GM19397 (cell line): ENCODE measurements at regions not wholly inside any gene's neighbourhood (a gene's known extent, or its start where the extent isn't known, plus 50 kb on each side); places are given as distances from the start of the nearest gene placed in this dataset.
"Not testable (repeated sequence)": the region's sequence is repeated elsewhere in the genome, so short reads cannot be mapped to it uniquely, and the experiment has no call there.

Source experiments
- ATAC-seq: cut with Tn5 transposase; IDR thresholded peaks from one replicate; pipeline ENCODE4 v1.9.1; 2021; ENCODE audit warnings: mild to moderate bottlenecking, moderate library complexity; ENCODE audit not compliant: unreplicated experiment

DNA sequence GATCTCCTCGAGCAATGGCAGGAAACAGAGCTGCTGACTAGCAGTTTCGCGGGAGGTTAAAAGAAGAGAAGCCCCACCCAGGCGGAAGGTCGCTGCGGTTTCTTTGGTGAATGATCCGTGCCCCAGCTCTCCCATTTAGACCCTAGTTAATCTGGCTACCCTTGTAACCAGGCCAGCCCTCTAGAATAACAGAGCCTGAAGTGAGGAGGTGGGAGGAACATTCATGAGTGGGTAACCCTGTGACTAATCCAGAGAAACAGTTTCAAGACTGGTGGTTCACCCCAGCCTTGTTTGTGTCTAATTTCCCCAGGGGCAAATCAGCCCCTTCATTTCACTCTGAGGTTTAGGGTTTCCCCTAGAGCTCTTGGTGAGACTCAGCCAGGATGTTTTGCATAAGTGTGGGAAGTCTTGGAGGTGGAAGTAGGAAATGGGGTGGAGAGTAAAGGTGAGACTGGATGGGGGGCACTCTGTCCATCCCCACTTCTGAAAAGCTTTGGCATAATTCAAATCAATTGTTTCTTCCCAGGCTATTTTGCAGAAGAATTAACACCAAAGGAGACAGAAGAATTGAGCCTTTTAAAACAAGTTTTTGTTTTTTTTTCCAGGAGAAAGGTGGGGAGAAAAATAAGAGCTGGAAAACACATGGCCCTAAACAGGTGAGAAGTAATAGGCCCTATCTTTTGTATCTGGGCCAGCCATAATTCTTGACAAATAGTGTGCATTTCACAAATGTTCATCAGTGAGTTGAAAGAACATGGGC lies 303.1 kb downstream of the RPLP1 start:
- ATAC-seq, result peak; percentile 82

DNA sequence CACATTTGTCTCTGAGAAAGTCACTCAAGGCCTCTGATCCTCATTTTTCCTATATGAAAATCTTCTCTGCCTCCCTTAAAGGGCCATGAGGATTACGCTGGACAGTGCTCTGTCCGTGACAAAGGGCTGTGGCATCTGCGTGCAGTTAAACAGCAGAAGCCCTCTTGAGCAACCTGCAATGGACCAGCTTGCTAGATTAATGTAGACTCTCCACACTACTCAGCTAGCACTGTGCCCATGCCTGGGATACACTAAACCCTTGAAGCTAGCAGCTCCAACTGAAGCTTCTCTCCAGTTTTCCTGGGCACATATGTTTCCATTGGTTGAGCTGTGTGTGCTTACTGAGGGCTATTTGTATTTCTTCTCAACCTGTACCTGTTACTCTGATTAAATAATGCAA lies 303.8 kb downstream of the RPLP1 start:
- ATAC-seq, result no peak

GRCh38 chr15:69757186-69757585 lies 304.6 kb downstream of the RPLP1 start:
- no peak for ATAC-seq

DNA sequence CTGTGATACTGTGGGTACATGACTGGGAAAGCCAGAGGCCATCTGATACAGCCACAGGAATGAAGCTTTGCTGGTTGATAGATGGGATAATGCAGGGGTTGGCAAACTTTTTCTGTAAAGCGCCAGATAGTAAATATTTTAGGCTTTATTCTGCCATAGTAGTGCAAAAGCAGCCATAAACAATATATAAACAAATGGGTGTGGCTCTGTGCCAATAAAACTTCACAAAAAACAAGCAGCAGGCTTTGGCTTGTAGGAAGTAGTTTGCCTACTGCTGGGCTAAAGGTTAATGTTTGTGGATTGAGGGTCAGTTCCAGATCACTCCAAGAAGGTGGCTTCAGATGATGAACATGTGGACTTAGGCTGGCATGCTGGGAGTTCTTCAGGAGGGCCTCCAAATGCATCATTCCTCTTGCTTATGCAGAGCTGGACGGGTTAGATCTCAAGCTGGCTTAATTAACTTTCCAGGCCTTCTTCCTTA lies 305.7 kb downstream of the RPLP1 start:
- no peak for ATAC-seq

- no peak for ATAC-seq
Observed at GRCh38 chr15:69758810-69759790, 306.5 kb downstream of the RPLP1 start.

GRCh38 chr15:69760258-69760845 lies 307.7 kb downstream of the RPLP1 start:
- ATAC-seq, result no peak

GRCh38 chr15:69760890-69761568 lies 308.4 kb downstream of the RPLP1 start:
- ATAC-seq, result no peak

DNA sequence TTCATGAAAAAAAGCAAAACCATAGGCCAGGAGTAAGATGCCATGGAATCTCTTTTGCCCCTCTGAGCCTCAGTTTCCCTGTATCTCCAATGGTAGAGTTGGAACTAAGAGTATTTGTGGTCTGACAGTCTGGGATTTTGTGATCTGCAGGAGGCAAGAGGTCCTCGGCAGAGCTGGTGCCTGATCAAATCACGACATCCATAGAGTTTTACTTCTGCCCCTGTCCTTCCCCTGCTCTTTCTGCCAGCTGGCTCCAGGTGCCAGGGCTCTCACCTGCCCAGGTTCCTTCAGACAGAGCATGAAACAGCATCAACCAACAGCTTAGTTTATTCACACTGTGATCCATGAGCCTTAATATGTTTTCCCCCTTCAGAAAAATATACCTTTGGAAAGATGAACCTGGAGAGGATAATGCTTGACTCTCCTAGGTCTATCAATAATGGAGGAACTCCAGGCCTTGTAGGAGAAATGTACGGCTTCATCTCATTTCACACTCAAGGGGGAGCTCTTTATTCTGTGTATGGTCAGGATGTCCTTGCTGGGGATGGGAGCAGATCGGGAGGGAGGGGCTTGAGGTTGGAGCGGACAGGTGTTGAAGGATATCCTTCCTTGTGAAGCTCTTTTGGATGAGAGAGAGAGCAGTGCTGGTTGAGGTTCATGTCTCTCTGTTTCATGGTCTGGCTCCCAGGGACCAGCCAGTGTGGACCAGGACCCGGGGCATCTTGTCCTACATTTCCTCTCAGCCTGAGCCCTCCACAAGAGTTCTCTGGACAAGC lies 309.9 kb downstream of the RPLP1 start:
- ATAC-seq, result no peak

DNA sequence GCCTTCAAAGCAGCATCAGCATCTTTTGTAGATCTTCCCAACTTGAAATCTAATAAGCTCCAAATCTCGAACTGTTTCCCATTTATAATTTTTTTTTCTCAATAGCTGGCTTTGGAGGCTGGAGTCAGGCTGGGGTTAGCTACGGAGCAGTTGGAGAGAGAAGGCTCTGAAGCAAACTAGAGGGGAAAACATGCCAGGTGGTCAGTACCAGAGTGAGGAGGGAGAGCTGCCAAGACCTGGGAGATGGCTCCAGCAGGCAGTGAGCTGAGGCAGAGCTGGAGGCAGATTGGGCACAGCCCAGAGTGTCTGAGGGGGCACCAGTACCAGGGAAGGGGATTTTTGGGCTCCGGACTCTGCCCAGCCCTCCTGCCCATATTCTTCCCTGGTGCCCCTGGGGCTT lies 311.2 kb downstream of the RPLP1 start:
- ATAC-seq, result no peak

- no peak for ATAC-seq
Observed at GRCh38 chr15:69766156-69766555, 313.5 kb downstream of the RPLP1 start.

DNA sequence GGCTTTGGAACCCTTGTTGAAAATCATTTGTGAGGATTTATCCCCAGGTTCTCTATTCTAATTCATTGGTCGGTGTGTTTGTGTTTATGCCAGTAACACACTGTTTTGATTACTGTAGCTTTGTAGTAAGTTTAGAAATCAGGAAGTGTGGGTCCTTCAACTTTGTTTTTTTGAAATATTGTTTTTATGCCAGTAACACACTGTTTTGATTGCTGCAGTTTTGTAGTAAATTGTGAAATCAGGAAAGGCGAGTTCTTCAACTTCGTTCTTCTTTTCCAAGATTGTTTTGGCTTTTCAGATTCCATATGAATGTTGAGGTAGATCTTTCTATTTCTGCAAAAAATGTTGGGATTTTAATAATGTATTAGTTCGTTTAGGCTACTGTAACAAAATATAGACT lies 314.6 kb downstream of the RPLP1 start:
- no peak for ATAC-seq

DNA sequence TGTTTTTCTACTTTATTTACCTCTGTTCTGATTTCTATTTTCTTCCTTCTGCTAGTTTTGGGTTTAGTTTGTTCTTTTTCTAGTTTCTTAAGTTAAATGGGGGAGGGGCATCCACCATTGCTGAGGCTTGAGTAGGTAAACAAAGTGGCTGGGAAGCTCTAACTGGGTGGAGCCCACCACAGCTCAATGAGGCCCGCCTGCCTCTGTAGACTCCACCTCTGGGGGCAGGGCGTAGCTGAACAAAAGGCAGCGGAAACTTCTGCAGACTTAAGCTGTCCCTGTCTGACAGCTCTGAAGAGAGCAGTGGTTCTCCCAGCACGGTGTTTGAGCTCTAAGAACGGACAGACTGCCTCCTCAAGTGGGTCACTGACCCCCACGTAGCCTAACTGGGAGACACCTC lies 316.7 kb downstream of the RPLP1 start:
- not testable (repeated sequence) for ATAC-seq

DNA sequence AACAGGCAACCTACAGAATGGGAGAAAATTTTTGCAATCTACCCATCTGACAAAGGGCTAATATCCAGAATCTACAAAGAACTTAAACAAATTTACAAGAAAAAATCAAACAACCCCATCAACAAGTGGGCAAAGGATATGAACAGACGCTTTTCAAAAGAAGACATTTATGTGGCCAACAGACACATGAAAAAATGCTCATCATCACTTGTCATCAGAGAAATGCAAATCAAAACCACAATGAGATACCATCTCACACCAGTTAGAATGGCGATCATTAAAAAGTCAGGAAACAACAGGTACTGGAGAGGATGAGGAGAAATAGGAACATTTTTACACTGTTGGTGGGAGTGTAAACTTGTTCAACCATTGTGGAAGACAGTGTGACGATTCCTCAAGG lies 321.6 kb downstream of the RPLP1 start:
- not testable (repeated sequence) for ATAC-seq

- not testable (repeated sequence) for ATAC-seq
Observed at GRCh38 chr15:69774711-69775110, 322.1 kb downstream of the RPLP1 start.

DNA sequence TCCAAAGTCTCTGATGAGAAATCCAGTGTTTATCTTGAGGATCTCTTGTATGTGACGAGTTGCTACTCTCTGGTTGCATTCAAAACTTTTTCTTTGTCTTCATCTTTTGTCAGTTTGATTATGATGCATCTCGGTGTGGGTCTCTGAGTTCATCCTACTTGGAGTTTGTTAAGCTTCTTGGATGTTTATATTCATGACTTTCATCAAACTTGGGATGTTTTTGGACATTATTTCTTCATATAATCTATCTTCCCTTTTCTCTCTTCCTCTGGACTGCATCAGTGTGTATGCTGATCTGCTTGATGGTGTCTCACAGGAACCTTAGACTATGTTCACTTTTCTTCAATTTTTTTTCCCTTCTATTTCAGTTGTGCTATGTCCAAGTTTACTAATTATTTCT lies 320.4 kb downstream of the TLE3 start:
- ATAC-seq, result no peak

GRCh38 chr15:69780374-69780773 lies 317.3 kb downstream of the TLE3 start:
- no peak for ATAC-seq

DNA sequence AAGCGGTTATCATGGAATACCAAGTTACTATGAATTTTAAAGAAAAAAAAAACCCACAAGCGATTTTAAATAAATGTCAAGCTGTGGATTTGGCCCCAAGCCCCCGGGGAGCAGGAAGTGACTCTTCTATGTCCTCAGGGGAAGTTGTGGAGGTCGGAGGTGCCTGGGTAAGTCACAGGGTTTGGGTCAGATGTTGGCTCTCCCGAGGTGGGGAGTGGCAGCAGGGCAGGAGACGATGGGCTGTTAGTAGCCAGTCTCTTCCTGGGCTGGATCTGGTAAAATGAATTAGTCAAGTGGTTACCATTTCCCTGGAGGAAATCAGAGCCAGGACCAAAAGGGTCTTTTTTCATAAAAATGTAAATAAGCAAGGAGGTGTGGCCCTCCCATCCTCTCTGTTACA lies 316.7 kb downstream of the TLE3 start:
- no peak for ATAC-seq

DNA sequence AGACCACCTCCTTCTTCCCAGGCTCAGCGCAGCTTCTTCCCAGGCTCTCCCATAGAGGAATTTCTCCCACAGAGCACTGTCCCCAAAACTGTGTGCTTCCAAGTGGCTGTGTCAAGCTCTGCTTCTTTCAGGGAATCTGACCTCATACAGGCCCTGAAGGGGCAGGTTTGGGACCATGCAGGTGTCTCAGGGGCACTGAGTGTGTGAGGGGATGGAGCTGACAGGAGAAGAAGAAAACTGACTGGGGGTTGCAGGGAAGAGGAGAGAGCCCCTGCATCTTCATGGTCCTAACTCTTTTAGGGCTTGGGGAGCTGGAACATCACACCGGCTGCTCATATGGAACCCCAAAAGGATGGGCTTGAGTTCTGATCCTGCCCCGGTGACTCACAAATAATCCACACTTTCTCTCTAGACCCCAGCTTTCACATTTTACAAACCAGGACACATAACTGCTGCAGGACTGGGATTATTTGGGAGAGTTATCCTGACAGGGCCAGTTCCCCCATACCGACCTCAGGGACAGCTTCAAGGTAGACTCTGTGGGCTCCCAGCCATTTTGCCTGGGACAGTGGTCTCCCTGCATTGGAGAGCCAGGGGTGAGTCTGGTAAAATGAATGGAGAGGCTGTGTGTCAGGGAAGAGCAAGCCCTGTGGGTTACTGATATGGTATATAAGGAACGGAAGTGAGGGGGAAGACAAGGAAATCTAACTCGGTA lies 316.1 kb downstream of the TLE3 start:
- no peak for ATAC-seq

DNA sequence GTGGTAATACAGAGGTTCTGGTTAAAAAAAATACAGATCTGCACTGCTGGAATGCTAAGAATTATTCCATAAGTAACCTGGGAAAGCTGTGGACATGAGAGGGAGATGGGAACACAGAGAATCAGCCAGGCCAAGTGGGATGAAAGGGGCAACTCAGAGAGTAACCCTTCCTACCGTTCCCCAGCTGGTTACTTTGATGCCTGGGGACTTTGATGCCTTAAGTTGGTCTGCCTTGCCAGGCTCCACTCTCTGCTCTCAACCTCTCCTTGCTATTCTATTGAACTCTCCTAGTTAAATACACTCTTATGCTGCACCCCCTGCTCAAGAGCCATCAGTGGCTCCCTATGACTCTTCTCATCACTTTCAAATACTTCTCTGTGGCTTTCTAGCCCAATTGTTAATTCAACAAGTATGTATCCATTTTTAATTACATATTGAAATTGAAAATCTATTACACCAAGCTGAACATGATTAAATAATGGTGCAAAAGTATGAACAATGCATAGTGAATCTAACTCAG lies 315.5 kb downstream of the TLE3 start:
- ATAC-seq, result no peak
